ENCODE measurements at regions not wholly inside any gene's neighbourhood (a gene's known extent, or its start where the extent isn't known, plus 50 kb on each side); places are given as distances from the start of the nearest gene placed in this dataset.

DNA sequence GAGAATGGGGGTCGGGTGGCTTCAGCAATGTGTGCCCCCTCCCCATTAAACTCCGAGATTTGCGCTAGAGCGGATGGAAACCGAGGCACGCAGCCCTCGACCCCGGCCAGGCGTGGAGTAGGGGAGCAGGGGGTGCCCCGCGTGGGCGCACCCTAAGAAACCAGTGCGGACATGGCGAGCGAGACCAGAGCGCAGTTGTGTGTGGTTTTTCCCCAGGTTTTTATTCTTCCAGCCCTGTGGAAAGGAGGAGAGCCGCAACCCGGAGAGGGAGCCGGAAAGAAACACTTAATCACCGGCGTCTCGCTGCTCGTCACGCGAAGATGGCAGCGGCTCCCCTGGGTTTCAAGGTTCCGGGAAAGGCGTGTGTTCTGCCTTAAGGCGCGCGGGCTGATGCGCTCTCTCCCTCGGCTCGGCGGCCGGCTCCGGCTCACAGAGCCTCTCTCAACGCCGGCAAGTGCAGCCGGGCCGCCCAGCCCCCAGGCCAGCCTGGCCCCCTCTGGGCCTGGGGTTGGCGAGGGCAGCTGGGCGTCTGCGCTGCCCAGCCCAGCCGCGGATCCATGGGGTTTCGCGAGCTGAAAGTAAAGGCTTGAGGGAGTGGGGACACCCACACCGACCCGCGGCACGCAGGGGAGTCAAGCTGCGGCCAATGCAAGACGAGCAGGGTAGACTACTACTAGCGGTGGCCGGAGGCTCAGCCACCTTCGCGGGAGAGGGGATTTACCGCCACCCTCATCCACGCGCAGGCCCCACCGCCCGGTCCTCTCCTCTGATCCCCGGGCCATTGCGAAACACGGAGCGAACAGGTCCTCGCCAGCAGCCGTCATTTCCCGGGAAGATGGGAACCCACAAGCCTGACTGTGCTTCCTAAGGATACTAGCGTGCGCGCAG lies 74.0 kb upstream of the BCOR start:
- TF ChIP-seq, protein P1, sequence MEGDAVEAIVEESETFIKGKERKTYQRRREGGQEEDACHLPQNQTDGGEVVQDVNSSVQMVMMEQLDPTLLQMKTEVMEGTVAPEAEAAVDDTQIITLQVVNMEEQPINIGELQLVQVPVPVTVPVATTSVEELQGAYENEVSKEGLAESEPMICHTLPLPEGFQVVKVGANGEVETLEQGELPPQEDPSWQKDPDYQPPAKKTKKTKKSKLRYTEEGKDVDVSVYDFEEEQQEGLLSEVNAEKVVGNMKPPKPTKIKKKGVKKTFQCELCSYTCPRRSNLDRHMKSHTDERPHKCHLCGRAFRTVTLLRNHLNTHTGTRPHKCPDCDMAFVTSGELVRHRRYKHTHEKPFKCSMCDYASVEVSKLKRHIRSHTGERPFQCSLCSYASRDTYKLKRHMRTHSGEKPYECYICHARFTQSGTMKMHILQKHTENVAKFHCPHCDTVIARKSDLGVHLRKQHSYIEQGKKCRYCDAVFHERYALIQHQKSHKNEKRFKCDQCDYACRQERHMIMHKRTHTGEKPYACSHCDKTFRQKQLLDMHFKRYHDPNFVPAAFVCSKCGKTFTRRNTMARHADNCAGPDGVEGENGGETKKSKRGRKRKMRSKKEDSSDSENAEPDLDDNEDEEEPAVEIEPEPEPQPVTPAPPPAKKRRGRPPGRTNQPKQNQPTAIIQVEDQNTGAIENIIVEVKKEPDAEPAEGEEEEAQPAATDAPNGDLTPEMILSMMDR (IDR thresholded peaks at IDR 0.05 in 4 of 5, conservative IDR thresholded peaks at IDR 0.05 in 1 of 5): no peak
- TF ChIP-seq POLR2A (IDR thresholded peaks at IDR 0.05): peak in 1 of 2 donors; percentile 22
